A549 (cell line): ENCODE measurements at regions not wholly inside any gene's neighbourhood (a gene's known extent, or its start where the extent isn't known, plus 50 kb on each side); places are given as distances from the start of the nearest gene placed in this dataset.

Source experiments
- ATAC-seq, 2 experiments: fragments of 200-7000 bp in 1 of 2; fragments of >200 bp in 1 of 2; cut with Nextera tagmentation in 1 of 2; cut with Tn5 transposase in 1 of 2; 3 replicates each; pipeline versions ENCODE4 v1.8.0 to v1.9.1; 2018 to 2020; ENCODE audit warnings: mild to moderate bottlenecking in 1 of 2, moderate library complexity in 1 of 2
- CTCF ChIA-PET: fragments of 300-600 bp; sonication (Branson Sonifier 250); formaldehyde crosslinking; extraction: SDS; loops from one replicate; lab custom pipeline; 2021; ENCODE audit warnings: antibody characterized with exemption, inconsistent platforms; lab: Yijun Ruan, JAX
- POLR2A ChIA-PET: fragments of 350-600 bp; formaldehyde crosslinking; extraction: SDS; loops from one replicate; lab custom pipeline; 2021; ENCODE audit warnings: antibody characterized with exemption, inconsistent platforms; lab: Yijun Ruan, JAX
- DNase-seq, 2 experiments: peaks; one replicate each; pipeline versions ENCODE4 v3.0.0 to v3.0.0-alpha.2; 2011 to 2016; ENCODE audit warnings: low read depth in 1 of 2, low spot score in 1 of 2
- FAIRE-seq: peaks from 2 replicates; lab custom pipeline; 2011; peaks lifted over from hg19 to GRCh38; lab: Jason Lieb, UNC
- H3K27ac ChIP-seq, 2 experiments: fragments of >200 bp; sonication (Bioruptor Twin); formaldehyde crosslinking; 3 replicates each; pipeline ENCODE4 v1.5.1; 2016 to 2017
- H3K4me1 ChIP-seq: fragments of >200 bp; sonication (Bioruptor Twin); formaldehyde crosslinking; 3 replicates; pipeline ENCODE4 v1.6.1; 2016
- H3K4me2 ChIP-seq: fragments of >200 bp; sonication (Bioruptor Twin); formaldehyde crosslinking; 3 replicates; pipeline ENCODE4 v1.6.1; 2016
- H3K4me3 ChIP-seq: fragments of >200 bp; sonication (Bioruptor Twin); formaldehyde crosslinking; 3 replicates; pipeline ENCODE4 v1.5.1; 2016
- H3K9me3 ChIP-seq: fragments of >200 bp; sonication (Bioruptor Twin); formaldehyde crosslinking; 3 replicates; pipeline ENCODE4 v1.6.1; 2016
- ATOH8 ChIP-seq: fragments of 250-450 bp; sonication (Bioruptor Pico); IDR thresholded peaks from 2 replicates; pipeline ENCODE4 v1.5.0; 2020; ENCODE audit warnings: low read depth, mild to moderate bottlenecking, moderate library complexity
- CBX2 ChIP-seq: fragments of 200-600 bp; sonication (generic); IDR thresholded peaks from 2 replicates; pipeline ENCODE4 v1.6.1; 2016; ENCODE audit warnings: low read depth, mild to moderate bottlenecking, borderline replicate concordance
- CBX8 ChIP-seq: fragments of 200-600 bp; sonication (generic); IDR thresholded peaks from 2 replicates; pipeline ENCODE4 v1.6.1; 2016
- CEBPB ChIP-seq, 2 experiments: fragments of >200 bp in 1 of 2; sonication (Bioruptor Twin) in 1 of 2; formaldehyde crosslinking in 1 of 2; IDR thresholded peaks; 2 replicates each; pipeline ENCODE4 v1.6.1; 2012 to 2016
- EHMT2 ChIP-seq: fragments of 200-600 bp; sonication (generic); IDR thresholded peaks from 2 replicates; pipeline ENCODE4 v1.6.1; 2016; ENCODE audit warnings: antibody characterized with exemption, low read depth, mild to moderate bottlenecking, moderate library complexity
- EP300 ChIP-seq, 2 experiments: fragments of >200 bp; sonication (Bioruptor Twin); formaldehyde crosslinking; IDR thresholded peaks; 2 replicates in 1 of 2; 3 replicates in 1 of 2; pipeline ENCODE4 v1.6.1; 2016 to 2017
- ESRRA ChIP-seq: fragments of 150-350 bp; IDR thresholded peaks from 2 replicates; pipeline ENCODE4 v1.6.1; 2014; ENCODE audit warnings: mild to moderate bottlenecking, low read length, borderline replicate concordance
- FOXS1 ChIP-seq: fragments of 250-450 bp; sonication (Bioruptor Pico); IDR thresholded peaks from 2 replicates; pipeline ENCODE4 v1.5.0; 2020; ENCODE audit warnings: mild to moderate bottlenecking, moderate library complexity
- HDAC2 ChIP-seq: fragments of 200-600 bp; sonication (generic); IDR thresholded peaks from 2 replicates; pipeline ENCODE4 v1.6.1; 2016
- HES2 ChIP-seq: fragments of >200 bp; sonication (Bioruptor Twin); formaldehyde crosslinking; IDR thresholded peaks from 2 replicates; pipeline ENCODE4 v1.6.1; 2016
- JUN ChIP-seq, 2 experiments: fragments of >200 bp; sonication (Bioruptor Twin); formaldehyde crosslinking; IDR thresholded peaks; 2 replicates in 1 of 2; 3 replicates in 1 of 2; pipeline ENCODE4 v1.6.1; 2016 to 2017
- JUNB ChIP-seq: fragments of >200 bp; sonication (Bioruptor Twin); formaldehyde crosslinking; IDR thresholded peaks from 2 replicates; pipeline ENCODE4 v1.6.1; 2016
- KDM1A ChIP-seq: fragments of 200-600 bp; sonication (generic); IDR thresholded peaks from 2 replicates; pipeline ENCODE4 v1.6.1; 2016; ENCODE audit warnings: low read depth, mild to moderate bottlenecking
- NPAS2 ChIP-seq: fragments of 250-450 bp; sonication (Bioruptor Pico); IDR thresholded peaks from 2 replicates; pipeline ENCODE4 v1.8.0; 2022; ENCODE audit warnings: mild to moderate bottlenecking, moderate library complexity, borderline replicate concordance
- NR3C1 ChIP-seq: fragments of >200 bp; sonication (Bioruptor Twin); formaldehyde crosslinking; IDR thresholded peaks from 3 replicates; pipeline ENCODE4 v1.6.1; 2017
- PBX3 ChIP-seq: IDR thresholded peaks from 2 replicates; pipeline ENCODE4 v1.6.1; 2012
- POLR2A ChIP-seq: IDR thresholded peaks from 2 replicates; pipeline ENCODE4 v1.6.1; 2012; ENCODE audit warnings: mild to moderate bottlenecking, low read length
- POLR2AphosphoS2 ChIP-seq: conservative IDR thresholded peaks from 2 replicates; pipeline ENCODE4 v1.6.1; 2012; ENCODE audit warnings: low read length, improper control_type of control experiment, inconsistent platforms
- RARB ChIP-seq: fragments of 250-450 bp; sonication (Bioruptor Pico); IDR thresholded peaks from 2 replicates; pipeline ENCODE4 v1.8.0; 2021; ENCODE audit warnings: mild to moderate bottlenecking, moderate library complexity
- RNF2 ChIP-seq: fragments of 200-600 bp; sonication (generic); IDR thresholded peaks from 2 replicates; pipeline ENCODE4 v1.6.1; 2016; ENCODE audit warnings: low read depth, mild to moderate bottlenecking, antibody characterized with exemption, moderate library complexity, borderline replicate concordance
- USF2 ChIP-seq: fragments of 450-650 bp; IDR thresholded peaks from 2 replicates; pipeline ENCODE4 v1.6.1; 2014; ENCODE audit warnings: antibody characterized with exemption
- ZC3H11A ChIP-seq: fragments of 450-650 bp; IDR thresholded peaks from 2 replicates; pipeline ENCODE4 v1.6.1; 2014; ENCODE audit warnings: antibody characterized with exemption, mild to moderate bottlenecking
- ZSCAN20 ChIP-seq: fragments of 250-450 bp; sonication (Bioruptor Pico); IDR thresholded peaks from 2 replicates; pipeline ENCODE4 v1.8.0; 2022; ENCODE audit warnings: mild to moderate bottlenecking, moderate library complexity
- WGBS: methylation state at CpG from one replicate; pipeline ENCODE4 v1.1.6; 2017; ENCODE audit errors: missing lambda C conversion rate; 5-methylcytosine and 5-hydroxymethylcytosine counted together
- TF ChIP-seq, protein P1 (sequence below): fragments of 200-600 bp; sonication (generic); IDR thresholded peaks from 2 replicates; pipeline ENCODE4 v1.6.1; 2016; ENCODE audit warnings: antibody characterized with exemption, mild to moderate bottlenecking, moderate library complexity

DNA sequence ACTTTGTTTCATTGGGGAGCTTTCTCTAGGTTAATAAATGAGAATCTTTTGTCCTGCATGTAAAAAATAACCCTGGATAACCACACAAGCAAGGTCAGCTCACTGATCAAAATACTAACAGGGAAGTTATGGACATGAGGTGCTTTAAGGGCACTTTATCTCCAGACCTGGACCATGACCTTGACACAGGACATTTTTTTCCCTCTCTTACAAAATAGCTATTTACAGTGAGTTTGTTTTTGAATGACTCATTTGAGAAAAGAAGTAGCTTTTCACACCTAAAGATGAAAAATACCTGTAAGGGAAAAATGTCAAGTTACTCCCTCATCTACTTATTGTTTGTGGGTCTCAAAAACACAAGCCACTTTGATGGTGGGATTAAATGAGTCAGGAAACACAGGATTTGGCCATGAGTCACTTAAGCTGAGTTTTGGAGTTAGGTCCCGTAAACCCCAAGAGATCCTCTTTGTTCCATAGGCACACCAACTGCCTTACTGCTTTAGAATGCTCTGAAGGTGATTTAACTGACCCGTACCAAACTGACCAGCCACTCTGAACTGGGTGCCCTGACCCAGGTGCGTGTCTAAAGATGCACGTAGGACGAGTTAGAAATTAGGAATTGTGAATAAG, 479.3 kb upstream of the NXPH2 start:
- no peaks in the 10 kb centered on the region for H3K4me1 ChIP-seq
- H3K9me3 ChIP-seq: no peaks in the 10 kb centered on the region
- H3K4me2 ChIP-seq: no peak overlapping the region
- 3% methylated on average over 5 of the region's 5 CpGs for WGBS
- POLR2A ChIA-PET: no interaction called here
- DNase-seq (no peak), FAIRE-seq (no peak), ATAC-seq (no peak)
- TF ChIP-seq EHMT2 (no peak), CBX2 (no peak), HDAC2 (no peak), CEBPB (IDR thresholded peaks at IDR 0.05) (no peak), RARB (CRISPR knock-in tag) (no peak), ATOH8 (CRISPR knock-in tag) (no peak), USF2 (no peak), HES2 (no peak), RNF2 (no peak), ZC3H11A (no peak), NR3C1 (no peak), JUNB (no peak), KDM1A (no peak), NPAS2 (CRISPR knock-in tag) (no peak), ZSCAN20 (no peak), FOXS1 (no peak), CBX8 (no peak)
- no peak overlapping the region for H3K4me3 ChIP-seq
- CTCF ChIA-PET: no interaction called here
- no peak overlapping the region for H3K27ac ChIP-seq

DNA sequence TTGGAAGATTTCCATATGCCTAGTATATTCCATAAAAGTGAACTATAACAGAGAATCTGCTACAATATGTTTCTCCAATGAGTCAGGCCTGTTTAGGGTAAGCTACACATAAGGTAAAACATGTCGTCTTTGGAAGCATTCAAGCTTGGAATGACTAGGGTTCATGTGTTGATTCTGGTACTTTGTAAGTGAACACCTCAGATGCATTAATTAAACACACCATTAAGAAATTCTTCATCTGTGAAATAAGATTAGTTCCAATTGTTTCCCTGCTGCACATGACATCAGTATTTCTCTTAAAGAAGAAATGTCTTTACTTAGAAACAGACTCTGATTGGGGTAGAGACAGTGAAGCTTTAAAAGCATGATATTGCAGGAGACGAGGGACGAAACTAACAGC, 461.1 kb upstream of the NXPH2 start:
- TF ChIP-seq KDM1A (no peak), POLR2A (no peak), PBX3 (no peak), POLR2AphosphoS2 (no peak), CBX2 (no peak), CBX8 (no peak), ESRRA (no peak), EP300 (IDR thresholded peaks at IDR 0.05) (no peak), HDAC2 (no peak), JUN (IDR thresholded peaks at IDR 0.05) (no peak), HES2 (no peak)
- TF ChIP-seq, protein P1, sequence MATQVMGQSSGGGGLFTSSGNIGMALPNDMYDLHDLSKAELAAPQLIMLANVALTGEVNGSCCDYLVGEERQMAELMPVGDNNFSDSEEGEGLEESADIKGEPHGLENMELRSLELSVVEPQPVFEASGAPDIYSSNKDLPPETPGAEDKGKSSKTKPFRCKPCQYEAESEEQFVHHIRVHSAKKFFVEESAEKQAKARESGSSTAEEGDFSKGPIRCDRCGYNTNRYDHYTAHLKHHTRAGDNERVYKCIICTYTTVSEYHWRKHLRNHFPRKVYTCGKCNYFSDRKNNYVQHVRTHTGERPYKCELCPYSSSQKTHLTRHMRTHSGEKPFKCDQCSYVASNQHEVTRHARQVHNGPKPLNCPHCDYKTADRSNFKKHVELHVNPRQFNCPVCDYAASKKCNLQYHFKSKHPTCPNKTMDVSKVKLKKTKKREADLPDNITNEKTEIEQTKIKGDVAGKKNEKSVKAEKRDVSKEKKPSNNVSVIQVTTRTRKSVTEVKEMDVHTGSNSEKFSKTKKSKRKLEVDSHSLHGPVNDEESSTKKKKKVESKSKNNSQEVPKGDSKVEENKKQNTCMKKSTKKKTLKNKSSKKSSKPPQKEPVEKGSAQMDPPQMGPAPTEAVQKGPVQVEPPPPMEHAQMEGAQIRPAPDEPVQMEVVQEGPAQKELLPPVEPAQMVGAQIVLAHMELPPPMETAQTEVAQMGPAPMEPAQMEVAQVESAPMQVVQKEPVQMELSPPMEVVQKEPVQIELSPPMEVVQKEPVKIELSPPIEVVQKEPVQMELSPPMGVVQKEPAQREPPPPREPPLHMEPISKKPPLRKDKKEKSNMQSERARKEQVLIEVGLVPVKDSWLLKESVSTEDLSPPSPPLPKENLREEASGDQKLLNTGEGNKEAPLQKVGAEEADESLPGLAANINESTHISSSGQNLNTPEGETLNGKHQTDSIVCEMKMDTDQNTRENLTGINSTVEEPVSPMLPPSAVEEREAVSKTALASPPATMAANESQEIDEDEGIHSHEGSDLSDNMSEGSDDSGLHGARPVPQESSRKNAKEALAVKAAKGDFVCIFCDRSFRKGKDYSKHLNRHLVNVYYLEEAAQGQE: no peak
- no peak overlapping the region for H3K4me3 ChIP-seq
- H3K9me3 ChIP-seq: no peaks in the 10 kb centered on the region
- 2% methylated on average over 3 of the region's 3 CpGs for WGBS
- ChIA-PET POLR2A (no interaction called here), CTCF (no interaction called here)
- DNase-seq (no peak), ATAC-seq (no peak), FAIRE-seq (no peak)
- H3K27ac ChIP-seq: no peak overlapping the region
- no peak overlapping the region for H3K4me2 ChIP-seq
- no peaks in the 10 kb centered on the region for H3K4me1 ChIP-seq
